Fibroblast of lung (primary cell): ENCODE measurements at regions not wholly inside any gene's neighbourhood (a gene's known extent, or its start where the extent isn't known, plus 50 kb on each side); places are given as distances from the start of the nearest gene placed in this dataset.
A peak's percentile ranks its signal among the peaks of the same experiment; 100 is the strongest.

ENCODE experiments used
- DNase-seq, 2 donors: peaks; one replicate each; pipeline versions ENCODE4 v3.0.0 to v3.0.0-alpha.2; 2010; ENCODE audit warnings: low read depth in 2 of 2
- H2AFZ ChIP-seq: 2 replicates; pipeline ENCODE4 v1.5.1; 2012; ENCODE audit warnings: low read length, control low read depth, inconsistent platforms
- H3K27ac ChIP-seq: 2 replicates; pipeline ENCODE4 v1.5.1; 2011; ENCODE audit warnings: low read length, control low read depth; ENCODE audit not compliant: insufficient read depth
- H3K27me3 ChIP-seq: 2 replicates; pipeline ENCODE4 v1.5.1; 2011; ENCODE audit warnings: mild to moderate bottlenecking, low read length; ENCODE audit not compliant: control insufficient read depth, insufficient read depth
- H3K36me3 ChIP-seq: 2 replicates; pipeline ENCODE4 v1.5.1; 2011; ENCODE audit warnings: low read length; ENCODE audit not compliant: control insufficient read depth, insufficient read depth
- H3K4me1 ChIP-seq: 2 replicates; pipeline ENCODE4 v1.5.1; 2011; ENCODE audit warnings: low read length; ENCODE audit not compliant: control insufficient read depth, insufficient read depth; ENCODE audit errors: extremely low read depth
- H3K4me2 ChIP-seq: 2 replicates; pipeline ENCODE4 v1.5.1; 2011; ENCODE audit warnings: low read length, control low read depth; ENCODE audit not compliant: insufficient read depth; ENCODE audit errors: extremely low read depth
- H3K4me3 ChIP-seq, 4 experiments: fragments of 200-600 bp in 1 of 4; sonication (generic) in 1 of 4; replicated peaks in 1 of 4; 2 replicates each; pipeline ENCODE4 v1.5.1; 2011 to 2016; ENCODE audit warnings: low read length in 4 of 4, low read depth in 3 of 4, mild to moderate bottlenecking in 3 of 4, control low read depth in 2 of 4, inconsistent platforms in 1 of 4, mixed read lengths in 1 of 4; ENCODE audit not compliant: insufficient read depth in 1 of 4; ENCODE audit errors: control extremely low read depth in 1 of 4
- H3K79me2 ChIP-seq: 2 replicates; pipeline ENCODE4 v1.5.1; 2012; ENCODE audit warnings: mild to moderate bottlenecking, low read length, inconsistent platforms; ENCODE audit not compliant: control insufficient read depth, insufficient read depth
- H3K9ac ChIP-seq: 2 replicates; pipeline ENCODE4 v1.5.1; 2011; ENCODE audit warnings: mild to moderate bottlenecking, low read length, control low read depth; ENCODE audit not compliant: insufficient read depth
- H3K9me3 ChIP-seq: 2 replicates; pipeline ENCODE4 v1.5.1; 2012; ENCODE audit warnings: low read depth, low read length; ENCODE audit not compliant: control insufficient read depth, insufficient read depth
- H4K20me1 ChIP-seq: 2 replicates; pipeline ENCODE4 v1.5.1; 2011; ENCODE audit warnings: low read length; ENCODE audit not compliant: control insufficient read depth, insufficient read depth; ENCODE audit errors: extremely low read depth
- CTCF ChIP-seq, 2 donors: IDR thresholded peaks in 1 of 2; conservative IDR thresholded peaks in 1 of 2; 1 replicate in 1 of 2; 2 replicates in 1 of 2; pipeline ENCODE4 v1.5.1; 2011 to 2012; ENCODE audit warnings: low read length in 2 of 2, control low read depth in 1 of 2, inconsistent platforms in 1 of 2, low read depth in 1 of 2, mild to moderate bottlenecking in 1 of 2
- EZH2 ChIP-seq: IDR thresholded peaks from 2 replicates; pipeline ENCODE4 v1.5.1; 2012; ENCODE audit warnings: low read length, control low read depth, mild to moderate bottlenecking; ENCODE audit errors: missing control alignments

GRCh38 chr4:187604984-187605383, 390.6 kb upstream of the ZFP42 start:
- Histone ChIP-seq H3K79me2 (no peaks in the 10 kb centered on the region), H3K9ac (no peak overlapping the region), H3K36me3 (no peaks in the 10 kb centered on the region), H3K4me2 (no peak overlapping the region), H3K27me3 (no peaks in the 10 kb centered on the region), H3K27ac (no peak overlapping the region), H4K20me1 (no peaks in the 10 kb centered on the region), H3K4me1 (peaks cover 17% of the 10 kb centered on the region), H2AFZ (no peak overlapping the region), H3K4me3 (no peak overlapping the region), H3K9me3 (no peaks in the 10 kb centered on the region)
- TF ChIP-seq EZH2, result no peak
- no peak for DNase-seq

GRCh38 chr4:187606581-187606980, 389.0 kb upstream of the ZFP42 start:
- H3K36me3 ChIP-seq, result no peaks in the 10 kb centered on the region
- no peak overlapping the region for H3K27ac ChIP-seq
- no peak overlapping the region for H3K4me3 ChIP-seq
- peak; percentile 44 to 72 for DNase-seq
- peaks cover 16% of the 10 kb centered on the region for H3K4me1 ChIP-seq
- H2AFZ ChIP-seq, result no peak overlapping the region
- no peaks in the 10 kb centered on the region for H3K9me3 ChIP-seq
- no peak overlapping the region for H3K4me2 ChIP-seq
- H3K79me2 ChIP-seq, result no peaks in the 10 kb centered on the region
- H3K27me3 ChIP-seq, result no peaks in the 10 kb centered on the region
- H4K20me1 ChIP-seq, result no peaks in the 10 kb centered on the region
- no peak for TF ChIP-seq EZH2
- TF ChIP-seq CTCF (conservative IDR thresholded peaks at IDR 0.05 in 1 of 2, IDR thresholded peaks at IDR 0.05 in 1 of 2; ENCODE audit: low read depth in 1 of 2, low read length in 2 of 2), result peak; percentile 83 to 89
- no peak overlapping the region for H3K9ac ChIP-seq

- Histone ChIP-seq H3K9ac (no peak overlapping the region), H3K4me2 (no peak overlapping the region), H3K27ac (no peak overlapping the region), H4K20me1 (no peaks in the 10 kb centered on the region), H3K36me3 (no peaks in the 10 kb centered on the region), H3K4me3 (no peak overlapping the region), H3K79me2 (no peaks in the 10 kb centered on the region), H2AFZ (no peak overlapping the region), H3K4me1 (peaks cover 5% of the 10 kb centered on the region), H3K9me3 (no peaks in the 10 kb centered on the region), H3K27me3 (no peaks in the 10 kb centered on the region)
- no peak for TF ChIP-seq CTCF (conservative IDR thresholded peaks at IDR 0.05 in 1 of 2, IDR thresholded peaks at IDR 0.05 in 1 of 2; ENCODE audit: low read depth in 1 of 2, low read length in 2 of 2)
- no peak for TF ChIP-seq EZH2
- peak; percentile 77 to 79 for DNase-seq
Observed at GRCh38 chr4:187608001-187608421, 387.6 kb upstream of the ZFP42 start.
